Kidney (tissue), 13 donors: ENCODE measurements at regions not wholly inside any gene's neighbourhood (a gene's known extent, or its start where the extent isn't known, plus 50 kb on each side); places are given as distances from the start of the nearest gene placed in this dataset.

Experiments used
- DNase-seq, 5 donors: peaks; one replicate each; pipeline ENCODE4 v3.0.0-alpha.2; 2013 to 2020
- FAIRE-seq: peaks from 2 replicates; lab custom pipeline; 2012; peaks lifted over from hg19 to GRCh38; lab: Jason Lieb, UNC
- H3K27ac ChIP-seq, 2 donors: one replicate each; pipeline ENCODE4 v1.7.0; 2013; ENCODE audit warnings: low read depth in 2 of 2, low read length in 2 of 2, inconsistent platforms in 1 of 2
- H3K27me3 ChIP-seq: one replicate; pipeline ENCODE4 v1.7.1; 2013; ENCODE audit warnings: low read length, inconsistent platforms; ENCODE audit not compliant: control insufficient read depth, insufficient read depth
- H3K36me3 ChIP-seq, 3 donors: one replicate each; pipeline versions ENCODE4 v1.7.0 to v1.7.1; 2013; ENCODE audit warnings: low read length in 3 of 3, control low read depth in 1 of 3, inconsistent platforms in 1 of 3; ENCODE audit not compliant: insufficient read depth in 3 of 3, control insufficient read depth in 2 of 3
- H3K4me1 ChIP-seq, 3 donors: one replicate each; pipeline versions ENCODE4 v1.7.0 to v1.7.1; 2013; ENCODE audit warnings: low read length in 3 of 3, inconsistent platforms in 1 of 3, low read depth in 1 of 3; ENCODE audit not compliant: control insufficient read depth in 2 of 3, insufficient read depth in 2 of 3
- H3K4me3 ChIP-seq, 3 donors: one replicate each; pipeline versions ENCODE4 v1.7.0 to v1.8.1; 2013; ENCODE audit warnings: low read length in 3 of 3, control low read depth in 1 of 3, inconsistent platforms in 1 of 3
- H3K9ac ChIP-seq, 3 donors: one replicate each; pipeline versions ENCODE4 v1.7.0 to v1.7.1; 2013; ENCODE audit warnings: low read length in 3 of 3, control low read depth in 1 of 3, inconsistent platforms in 1 of 3
- H3K9me3 ChIP-seq, 3 donors: one replicate each; pipeline versions ENCODE4 v1.7.0 to v1.7.1; 2013; ENCODE audit warnings: low read length in 3 of 3, control low read depth in 1 of 3, inconsistent platforms in 1 of 3; ENCODE audit not compliant: control insufficient read depth in 2 of 3, insufficient read depth in 1 of 3
- intact Hi-C: fragments of 100-400 bp; cut with DNase I; formaldehyde crosslinking; loops from one replicate; pipeline ENCODE4 v1.11.1; 2022
- TF ChIP-seq, protein P1 (sequence below): IDR thresholded peaks from 3 replicates; pipeline ENCODE4 v1.5.1; 2012; ENCODE audit warnings: mild to moderate bottlenecking, moderate library complexity, borderline replicate concordance; ENCODE audit not compliant: insufficient read depth; ENCODE audit errors: extremely low read depth
- donor health status: control.
- donor health status: control.
- donor health status: control.
- donor health status: control.
- donor health status: control.
- donor health status: DM: yes; HTN: yes; CAD: no.
- donor health status: Normal renal cell carcinoma (clear cell type).

DNA sequence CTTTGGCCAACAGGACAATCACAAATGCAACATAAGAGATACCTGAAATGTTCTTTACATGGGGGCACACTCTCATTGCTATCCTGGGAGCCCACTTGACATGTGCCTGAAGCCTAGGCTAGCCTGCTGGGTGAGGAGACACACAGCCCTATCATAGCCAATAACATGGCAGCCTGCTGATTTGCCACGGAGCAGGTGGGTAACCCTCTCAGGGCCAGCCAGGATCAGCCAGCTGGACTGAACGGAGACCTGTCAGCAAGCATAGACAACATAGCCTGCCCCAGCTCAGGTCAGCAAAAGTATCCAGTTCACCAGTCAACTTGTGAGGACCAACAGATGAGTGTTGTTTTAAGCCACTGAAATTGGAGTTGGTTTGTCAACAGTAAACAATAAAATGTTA, 566.5 kb downstream of the DCDC2C start:
- no peak overlapping the region for H3K4me3 ChIP-seq
- H3K4me1 ChIP-seq: no peaks in the 10 kb centered on the region
- no peak overlapping the region for H3K27ac ChIP-seq
- H3K27me3 ChIP-seq: no peaks in the 10 kb centered on the region
- intact Hi-C loops: no loop called here
- H3K9ac ChIP-seq: no peak overlapping the region
- DNase-seq (peak in 2 of 5 donors; percentile 2 to 5), FAIRE-seq (no peak)
- no peaks in the 10 kb centered on the region for H3K36me3 ChIP-seq
- TF ChIP-seq, protein P1, sequence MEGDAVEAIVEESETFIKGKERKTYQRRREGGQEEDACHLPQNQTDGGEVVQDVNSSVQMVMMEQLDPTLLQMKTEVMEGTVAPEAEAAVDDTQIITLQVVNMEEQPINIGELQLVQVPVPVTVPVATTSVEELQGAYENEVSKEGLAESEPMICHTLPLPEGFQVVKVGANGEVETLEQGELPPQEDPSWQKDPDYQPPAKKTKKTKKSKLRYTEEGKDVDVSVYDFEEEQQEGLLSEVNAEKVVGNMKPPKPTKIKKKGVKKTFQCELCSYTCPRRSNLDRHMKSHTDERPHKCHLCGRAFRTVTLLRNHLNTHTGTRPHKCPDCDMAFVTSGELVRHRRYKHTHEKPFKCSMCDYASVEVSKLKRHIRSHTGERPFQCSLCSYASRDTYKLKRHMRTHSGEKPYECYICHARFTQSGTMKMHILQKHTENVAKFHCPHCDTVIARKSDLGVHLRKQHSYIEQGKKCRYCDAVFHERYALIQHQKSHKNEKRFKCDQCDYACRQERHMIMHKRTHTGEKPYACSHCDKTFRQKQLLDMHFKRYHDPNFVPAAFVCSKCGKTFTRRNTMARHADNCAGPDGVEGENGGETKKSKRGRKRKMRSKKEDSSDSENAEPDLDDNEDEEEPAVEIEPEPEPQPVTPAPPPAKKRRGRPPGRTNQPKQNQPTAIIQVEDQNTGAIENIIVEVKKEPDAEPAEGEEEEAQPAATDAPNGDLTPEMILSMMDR: no peak
- no peaks in the 10 kb centered on the region for H3K9me3 ChIP-seq

DNA sequence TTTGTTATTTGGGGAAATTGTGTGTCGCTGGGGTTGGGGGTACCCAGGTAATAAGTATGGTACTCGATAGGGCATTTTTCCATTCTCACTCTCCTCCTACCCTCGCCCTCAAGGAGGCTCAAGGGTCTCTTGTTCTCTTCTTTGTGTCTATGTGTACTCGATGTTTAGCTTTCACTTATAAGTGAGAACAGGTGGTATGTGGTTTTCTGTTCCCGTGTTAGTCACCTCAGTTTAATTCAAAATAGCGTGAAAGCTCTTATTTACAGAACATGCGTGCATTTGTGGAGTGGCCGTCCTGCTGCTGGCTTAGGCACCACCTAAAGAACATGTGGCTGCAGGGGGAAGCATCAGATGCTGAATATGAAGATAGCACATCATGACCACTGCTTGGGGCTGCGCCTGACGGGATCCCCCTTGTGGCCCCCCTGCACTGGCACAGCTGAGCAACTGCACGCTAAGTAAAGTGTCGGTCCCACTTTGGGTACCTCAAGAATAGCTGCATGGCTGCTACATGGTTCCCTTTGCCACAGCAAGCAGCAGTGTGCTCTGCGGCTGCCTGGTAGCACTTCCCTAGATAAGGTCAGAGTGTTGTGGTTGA, 569.0 kb downstream of the DCDC2C start:
- no peak for DNase-seq
- intact Hi-C loops: no loop called here

DNA sequence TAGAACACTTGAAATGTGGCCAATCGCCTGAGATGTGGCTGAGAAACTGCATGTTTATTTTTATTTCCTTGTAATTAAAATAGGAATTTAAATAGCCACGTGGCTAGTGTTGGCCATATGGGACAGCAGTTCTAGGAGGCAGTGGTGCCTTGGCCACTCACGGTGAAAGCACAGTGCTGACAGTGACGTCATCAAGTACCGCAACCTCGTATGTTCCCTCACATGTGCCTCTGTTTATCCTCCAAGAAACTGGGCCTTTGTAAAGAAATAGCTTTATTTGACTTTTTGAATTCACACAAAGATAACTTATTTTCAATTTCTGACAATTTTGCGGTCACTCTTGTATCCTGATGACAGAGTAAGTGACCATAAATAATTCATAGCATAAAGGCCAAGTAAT, 575.0 kb downstream of the DCDC2C start:
- H3K36me3 ChIP-seq: no peaks in the 10 kb centered on the region
- H3K9ac ChIP-seq: no peak overlapping the region
- no peak overlapping the region for H3K4me3 ChIP-seq
- FAIRE-seq (no peak), DNase-seq (no peak)
- H3K4me1 ChIP-seq: no peaks in the 10 kb centered on the region
- intact Hi-C loops: no loop called here
- H3K9me3 ChIP-seq: no peaks in the 10 kb centered on the region
- no peaks in the 10 kb centered on the region for H3K27me3 ChIP-seq
- TF ChIP-seq, protein P1: no peak
- H3K27ac ChIP-seq: no peak overlapping the region

More for the DNA sequence above, 569.0 kb downstream of the DCDC2C start:
- Histone ChIP-seq H3K9me3 (no peaks in the 10 kb centered on the region), H3K9ac (no peak overlapping the region), H3K27me3 (no peaks in the 10 kb centered on the region), H3K36me3 (no peaks in the 10 kb centered on the region), H3K4me1 (no peaks in the 10 kb centered on the region), H3K27ac (no peak overlapping the region), H3K4me3 (no peak overlapping the region)
- no peak for FAIRE-seq
- TF ChIP-seq, protein P1: no peak

DNA sequence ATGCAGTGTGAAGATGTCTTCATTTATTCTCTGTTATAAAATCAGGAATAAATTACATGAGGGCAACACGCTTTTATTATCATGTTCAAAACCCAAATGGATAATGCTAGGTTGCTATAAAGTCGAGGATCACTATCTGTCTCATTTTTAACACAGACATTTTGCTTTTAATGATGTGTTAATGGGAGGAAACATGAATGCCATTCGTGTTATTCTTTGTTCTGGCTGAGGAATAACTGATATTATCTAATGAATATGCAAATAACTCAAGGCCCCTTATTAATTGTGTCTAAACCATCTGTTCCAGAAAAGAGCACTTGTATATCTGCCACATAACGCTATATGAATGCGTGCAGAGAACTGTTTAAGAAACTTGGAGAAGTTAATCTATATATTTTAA, 576.1 kb downstream of the DCDC2C start:
- Histone ChIP-seq H3K27ac (no peak overlapping the region), H3K9me3 (no peaks in the 10 kb centered on the region), H3K27me3 (no peaks in the 10 kb centered on the region), H3K9ac (no peak overlapping the region), H3K36me3 (no peaks in the 10 kb centered on the region), H3K4me1 (no peaks in the 10 kb centered on the region), H3K4me3 (no peak overlapping the region)
- TF ChIP-seq, protein P1: no peak
- intact Hi-C loops: no loop called here
- DNase-seq (no peak), FAIRE-seq (no peak)
